ENCODE measurements at regions not wholly inside any gene's neighbourhood (a gene's known extent, or its start where the extent isn't known, plus 50 kb on each side); places are given as distances from the start of the nearest gene placed in this dataset.
A peak's percentile ranks its signal among the peaks of the same experiment; 100 is the strongest.
"Not testable (repeated sequence)": the region's sequence is repeated elsewhere in the genome, so short reads cannot be mapped to it uniquely, and the experiment has no call there.

- no peak for DNase-seq
Observed at GRCh38 chr15:69602921-69603320, 150.3 kb downstream of the RPLP1 start.

DNA sequence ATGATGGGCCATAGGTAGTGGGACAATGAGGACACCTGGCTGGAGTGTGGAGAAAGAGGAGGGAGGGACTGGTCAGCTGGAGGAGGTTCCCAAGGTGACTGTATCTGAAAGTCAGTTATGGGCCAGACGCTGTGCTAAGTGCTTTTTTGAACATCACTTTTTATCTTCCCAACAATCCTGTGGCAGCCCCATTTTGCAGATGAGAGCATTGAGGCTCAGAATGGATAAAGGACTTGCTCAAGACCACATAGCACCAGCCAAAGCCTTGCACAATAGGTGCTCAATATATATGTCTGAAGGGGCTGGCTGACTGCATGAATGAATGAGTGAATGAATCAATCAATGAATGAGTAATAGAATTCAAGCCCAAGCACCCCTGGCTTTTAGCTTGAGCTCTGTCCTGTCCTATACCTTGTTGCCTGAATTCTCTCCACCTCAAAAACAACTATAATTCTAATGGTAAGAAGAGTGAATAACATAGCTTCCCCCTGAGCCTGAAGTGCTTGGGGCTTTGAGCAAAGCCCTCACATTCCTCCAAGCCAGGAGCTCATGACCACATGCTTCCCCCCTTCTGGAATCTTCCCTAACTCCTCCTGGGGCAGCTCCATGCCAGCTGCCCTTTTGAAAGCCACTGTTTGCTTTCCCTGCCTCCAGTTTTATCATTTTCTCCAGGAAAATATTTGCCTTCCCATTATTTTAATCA lies 150.9 kb downstream of the RPLP1 start:
- DNase-seq: no peak

GRCh38 chr15:69604072-69604411 lies 151.4 kb downstream of the RPLP1 start:
- DNase-seq: peak; percentile 94

GRCh38 chr15:69606144-69606543 lies 153.5 kb downstream of the RPLP1 start:
- DNase-seq: no peak

DNA sequence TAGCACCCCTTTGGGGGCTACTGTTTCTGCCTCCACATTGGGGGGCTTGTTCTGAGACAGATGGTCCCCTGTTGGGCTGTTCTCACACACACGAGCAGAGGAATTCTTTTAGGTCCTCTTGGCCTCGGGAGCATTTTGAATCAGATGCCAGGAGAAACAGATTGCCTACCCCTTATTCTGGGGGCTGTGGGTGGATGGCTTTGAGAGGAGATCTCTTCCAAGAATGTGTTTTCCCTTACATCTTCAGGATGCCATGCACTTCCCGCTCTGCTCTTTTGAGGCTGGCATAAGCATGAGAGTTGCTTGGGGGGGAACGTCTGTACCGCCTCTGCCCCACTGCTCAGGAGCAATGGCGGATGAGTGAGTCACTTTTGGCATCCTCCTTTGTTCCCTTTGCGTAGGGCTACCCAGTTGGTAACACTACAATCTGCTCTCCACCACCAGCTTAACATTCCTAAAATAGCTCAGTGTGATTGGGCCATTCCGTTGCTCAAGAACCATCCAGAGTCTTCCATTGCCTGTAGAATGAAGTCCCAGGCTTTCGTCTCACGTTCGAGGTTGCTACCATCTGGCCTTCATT lies 154.4 kb downstream of the RPLP1 start:
- no peak for DNase-seq

DNA sequence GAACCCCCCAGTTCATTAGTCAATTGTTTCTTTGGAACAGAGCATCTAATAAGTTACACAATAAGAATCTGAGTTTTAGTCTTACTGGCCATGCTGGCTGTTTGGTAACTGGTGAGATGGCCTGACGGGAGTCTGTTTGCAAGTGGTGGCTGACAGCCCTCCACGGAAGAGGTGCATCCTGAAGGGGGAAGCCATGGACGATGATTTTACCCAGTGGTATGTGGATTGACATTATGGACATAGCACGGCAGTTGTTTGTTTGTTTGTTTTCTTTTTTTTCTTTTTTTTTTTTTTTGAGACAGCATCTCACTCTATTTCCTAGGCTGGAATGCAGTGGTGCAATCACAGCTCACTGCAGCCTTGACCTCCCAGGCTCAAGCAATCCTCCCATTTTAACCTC lies 156.0 kb downstream of the RPLP1 start:
- no peak for DNase-seq

DNA sequence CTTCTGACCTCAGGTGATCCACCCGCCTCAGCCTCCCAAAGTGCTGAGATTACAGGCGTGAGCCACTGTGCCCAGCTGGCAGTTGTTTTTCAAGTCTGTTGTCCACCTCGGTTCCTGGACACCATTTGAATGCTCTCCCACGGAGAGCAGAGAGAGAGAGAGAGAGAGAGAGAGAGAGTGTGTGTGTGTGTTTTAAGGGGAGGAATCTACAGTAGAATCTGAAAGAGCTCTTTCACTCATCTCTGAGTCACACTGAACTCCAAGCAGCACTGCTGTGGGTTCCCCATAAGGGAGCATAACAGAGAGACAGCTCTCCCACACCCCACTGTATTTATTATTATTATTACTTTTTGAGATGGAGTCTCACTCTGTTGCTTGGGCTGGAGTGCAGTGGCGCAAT lies 156.6 kb downstream of the RPLP1 start:
- DNase-seq: no peak

- no peak for DNase-seq
Observed at GRCh38 chr15:69609776-69610175, 157.2 kb downstream of the RPLP1 start.

- DNase-seq: no peak
Observed at GRCh38 chr15:69610277-69610676, 157.7 kb downstream of the RPLP1 start.

GRCh38 chr15:69610858-69611257 lies 158.2 kb downstream of the RPLP1 start:
- DNase-seq: no peak

DNA sequence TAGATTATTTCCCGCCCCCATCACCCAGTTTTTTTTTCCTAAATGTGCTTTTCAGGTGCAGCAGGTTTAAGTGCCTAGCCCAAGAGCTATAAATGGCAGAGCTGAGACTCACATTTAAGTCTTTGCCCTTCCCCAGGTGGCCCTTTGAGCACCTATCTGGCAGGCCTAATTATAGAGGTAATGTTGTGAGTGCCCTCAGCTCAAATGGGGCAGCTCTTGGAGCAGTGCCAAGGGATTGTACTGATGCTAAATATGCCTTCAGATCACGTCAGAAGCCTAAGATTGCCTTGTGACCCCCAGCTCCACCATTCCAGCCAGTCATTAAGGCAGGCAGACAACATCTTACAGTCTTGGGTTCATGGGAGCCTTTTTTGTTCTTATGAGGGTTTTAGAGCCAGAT lies 159.5 kb downstream of the RPLP1 start:
- no peak for DNase-seq

GRCh38 chr15:69613182-69613581 lies 160.6 kb downstream of the RPLP1 start:
- DNase-seq: no peak

DNA sequence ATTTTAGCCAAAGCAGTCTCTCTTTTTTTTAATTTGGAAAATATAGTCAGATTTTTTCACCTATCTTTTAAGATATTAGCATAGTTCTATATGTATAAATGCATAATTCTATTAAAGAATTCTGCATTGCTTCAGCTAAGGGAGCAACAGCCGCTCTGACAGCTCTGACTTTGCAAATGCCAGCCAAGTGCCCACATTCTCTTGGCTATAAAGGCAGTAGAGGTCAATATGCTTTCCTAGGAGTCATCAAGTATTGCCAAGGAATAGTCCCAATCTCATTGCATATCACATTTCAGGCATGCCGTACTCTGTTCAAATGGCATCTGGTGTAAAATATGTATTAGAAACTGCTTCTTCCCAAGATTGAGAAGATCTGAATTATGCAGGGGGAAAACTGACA lies 161.4 kb downstream of the RPLP1 start:
- no peak for DNase-seq

DNA sequence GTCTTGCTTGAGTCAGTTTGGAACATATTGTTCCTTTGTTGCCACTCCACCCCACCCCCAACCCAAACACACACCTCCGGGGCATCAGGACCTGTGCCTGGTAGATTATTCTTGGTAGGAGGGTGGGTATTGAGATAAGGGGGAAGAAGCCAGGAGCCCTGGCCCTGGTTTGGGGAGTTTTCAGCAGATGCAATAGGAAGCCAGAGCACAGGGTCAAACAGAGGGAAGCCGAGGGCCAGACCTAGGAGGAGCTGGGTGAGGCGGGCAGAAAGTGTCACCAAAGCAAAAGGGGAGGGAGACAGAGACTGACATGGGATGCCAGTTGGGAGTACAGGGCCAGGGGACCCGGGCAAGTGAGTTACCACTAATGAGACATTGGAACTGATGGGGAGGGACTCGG lies 163.1 kb downstream of the RPLP1 start:
- no peak for DNase-seq

DNA sequence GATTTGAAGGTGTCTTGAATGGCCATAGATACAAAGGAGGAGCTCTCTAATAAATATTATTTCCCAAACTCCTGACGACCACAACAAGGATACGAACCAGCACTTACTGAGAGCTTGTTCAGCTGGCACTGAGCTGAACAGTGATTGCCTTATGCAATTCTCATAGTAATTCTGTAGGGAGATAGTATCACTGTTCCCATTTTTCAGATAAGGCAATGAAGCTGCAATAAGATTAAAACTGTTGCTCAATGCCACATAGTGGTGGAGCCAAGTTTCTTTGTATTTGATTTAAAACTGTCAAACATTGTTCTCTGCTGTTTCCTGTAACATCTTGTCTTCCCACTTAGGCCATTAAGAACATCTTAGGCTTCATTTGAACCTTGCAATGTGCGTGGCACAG lies 163.9 kb downstream of the RPLP1 start:
- DNase-seq: no peak

DNA sequence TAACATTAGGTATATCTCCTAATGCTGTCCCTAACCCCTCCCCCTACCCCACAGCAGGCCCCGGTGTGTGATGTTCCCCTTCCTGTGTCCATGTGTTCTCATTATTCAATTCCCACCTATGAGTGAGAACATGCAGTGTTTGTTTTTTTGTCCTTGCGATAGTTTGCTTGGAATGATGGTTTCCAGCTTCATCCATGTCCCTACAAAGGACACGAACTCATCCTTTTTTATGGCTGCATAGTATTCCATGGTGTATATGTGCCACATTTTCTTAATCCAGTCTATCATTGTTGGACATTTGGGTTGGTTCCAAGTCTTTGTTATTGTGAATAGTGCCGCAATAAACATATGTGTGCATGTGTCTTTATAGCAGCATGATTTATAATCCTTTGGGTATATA lies 164.5 kb downstream of the RPLP1 start:
- not testable (repeated sequence) for DNase-seq

DNA sequence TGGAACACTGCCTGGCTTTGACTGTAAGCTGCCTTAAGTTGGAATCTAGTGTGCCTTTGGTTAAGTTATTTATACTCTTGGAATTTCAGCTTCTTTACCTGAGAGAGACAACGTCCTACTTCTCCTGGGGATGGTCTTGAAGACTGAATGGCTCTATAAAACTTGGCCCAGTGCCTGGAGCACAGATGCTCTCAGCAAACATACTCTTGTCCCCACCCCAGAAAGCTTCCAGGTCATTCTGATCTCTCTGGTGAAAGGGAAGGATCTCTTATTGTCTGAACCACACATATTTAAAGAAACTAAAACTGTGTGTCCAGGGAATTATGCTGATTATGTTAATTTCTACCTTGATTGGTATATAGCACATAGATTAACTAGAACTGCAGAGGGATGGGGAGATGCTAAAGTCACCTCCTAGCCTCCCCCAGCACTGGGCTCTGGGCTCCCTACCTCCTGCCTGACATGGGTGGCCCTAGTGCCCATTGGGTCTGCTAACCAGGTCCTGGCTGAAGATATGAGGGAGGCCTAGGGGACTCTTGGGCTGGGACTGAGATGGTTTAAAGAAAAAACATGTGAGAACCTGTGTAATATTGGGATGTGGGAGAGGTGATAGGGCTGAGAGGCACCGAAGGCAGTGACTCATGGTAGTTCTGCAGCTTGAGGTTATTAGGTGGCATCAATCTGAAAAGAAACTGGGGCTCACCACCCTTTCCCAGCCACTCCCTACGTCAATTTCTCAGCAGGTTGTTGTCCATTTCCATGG lies 171.0 kb downstream of the RPLP1 start:
- DNase-seq: no peak

DNA sequence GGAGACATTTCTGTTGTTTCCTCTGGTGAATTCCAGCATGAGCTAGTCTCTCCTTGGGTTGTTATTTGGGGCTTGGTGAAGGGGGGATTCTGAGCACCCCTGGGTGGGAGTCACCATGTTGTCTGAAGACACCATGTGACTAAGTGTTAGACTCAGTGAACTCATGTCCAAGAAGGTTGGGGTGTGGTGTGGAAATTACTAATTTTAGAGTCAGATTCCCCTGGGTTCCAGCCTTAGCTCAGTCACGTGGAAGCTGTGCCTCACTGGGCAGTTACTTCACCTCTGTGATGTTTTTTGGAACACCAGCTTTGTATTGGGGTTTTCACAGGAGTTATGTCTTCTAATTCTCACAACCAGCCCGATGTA lies 171.5 kb downstream of the RPLP1 start:
- DNase-seq: no peak

DNA sequence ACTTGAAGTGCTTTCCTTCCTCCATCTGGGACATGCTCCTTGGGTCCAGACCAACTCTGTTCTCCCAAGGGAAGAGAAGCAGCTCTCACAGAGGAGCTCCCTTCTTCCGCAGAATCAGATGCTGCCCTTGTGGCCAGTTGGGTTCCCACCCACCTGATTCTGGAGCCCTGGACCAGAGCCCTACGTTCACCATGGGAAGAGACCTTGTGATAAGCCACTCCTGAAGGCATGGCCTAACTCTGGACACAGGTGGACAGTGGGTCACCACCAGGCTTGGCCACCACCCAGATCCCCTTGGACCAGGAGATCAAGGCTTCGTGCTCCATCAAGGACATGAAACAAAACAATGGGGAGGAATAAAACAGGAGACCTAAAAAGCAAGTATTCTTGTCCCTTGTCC lies 172.2 kb downstream of the RPLP1 start:
- no peak for DNase-seq

DNA sequence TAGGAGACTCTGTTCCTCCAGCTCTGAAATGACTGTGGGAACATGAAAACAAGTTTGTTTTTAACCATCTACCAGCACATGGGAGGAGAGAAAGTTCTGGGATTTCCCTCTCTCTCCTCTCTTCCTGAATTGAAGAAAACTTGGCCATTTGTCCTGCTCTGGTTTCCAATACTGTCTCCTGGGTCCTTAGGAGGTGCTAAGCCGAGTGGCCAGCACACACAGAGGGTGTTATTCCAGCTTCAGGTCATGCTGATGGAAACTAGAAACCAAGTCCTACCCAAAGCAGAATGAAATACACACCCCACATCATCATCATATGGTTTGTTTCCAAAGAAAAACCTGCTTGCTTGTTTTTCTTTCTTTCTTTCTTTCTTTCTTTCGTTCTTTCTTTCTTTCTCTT lies 172.7 kb downstream of the RPLP1 start:
- DNase-seq: no peak

DNA sequence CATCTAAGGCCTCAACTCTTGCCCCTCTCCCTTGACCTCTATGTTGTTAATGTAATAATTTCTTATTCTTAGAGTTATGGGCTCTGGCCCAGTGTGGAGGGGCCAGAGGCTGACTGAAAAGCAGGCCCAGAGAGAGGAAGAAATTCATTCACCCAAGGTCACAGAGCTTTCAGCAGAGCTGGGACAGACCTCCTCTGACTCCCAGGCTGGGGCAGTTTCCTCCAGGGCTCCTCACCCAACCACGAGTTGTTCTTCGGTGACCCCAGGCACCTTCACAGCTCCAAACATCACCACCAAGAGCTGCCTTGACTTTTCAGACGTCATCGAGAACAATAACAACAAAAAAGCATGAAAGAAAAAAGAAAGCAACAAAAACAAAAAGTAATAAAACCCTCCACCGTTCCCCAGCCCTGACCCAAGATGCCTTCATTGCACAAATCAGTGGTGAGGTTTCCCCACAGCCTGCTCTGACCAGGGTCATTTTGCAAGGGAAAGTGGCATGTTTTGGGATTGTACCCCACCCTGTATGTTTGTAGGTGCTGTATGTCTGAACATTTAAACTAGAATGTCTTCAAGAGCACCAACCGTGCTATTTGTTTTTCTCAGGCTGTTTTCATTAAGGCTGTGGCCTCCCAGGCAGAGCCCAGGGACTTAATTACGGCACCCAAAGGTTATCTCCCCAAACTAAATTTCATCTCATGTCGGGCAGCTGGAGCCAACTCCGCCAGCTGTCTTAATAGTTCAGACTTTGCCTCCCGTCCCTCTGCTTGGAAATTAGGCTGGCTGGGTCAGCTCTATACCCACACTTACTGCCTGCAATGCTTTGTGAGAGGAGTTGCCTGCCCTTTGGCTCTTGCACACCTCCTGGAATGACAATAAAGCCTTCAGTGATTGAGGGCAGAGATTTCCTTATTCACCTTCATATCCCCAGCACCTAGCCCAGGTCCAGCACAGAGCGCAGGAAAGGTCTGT lies 173.8 kb downstream of the RPLP1 start:
- DNase-seq: no peak

DNA sequence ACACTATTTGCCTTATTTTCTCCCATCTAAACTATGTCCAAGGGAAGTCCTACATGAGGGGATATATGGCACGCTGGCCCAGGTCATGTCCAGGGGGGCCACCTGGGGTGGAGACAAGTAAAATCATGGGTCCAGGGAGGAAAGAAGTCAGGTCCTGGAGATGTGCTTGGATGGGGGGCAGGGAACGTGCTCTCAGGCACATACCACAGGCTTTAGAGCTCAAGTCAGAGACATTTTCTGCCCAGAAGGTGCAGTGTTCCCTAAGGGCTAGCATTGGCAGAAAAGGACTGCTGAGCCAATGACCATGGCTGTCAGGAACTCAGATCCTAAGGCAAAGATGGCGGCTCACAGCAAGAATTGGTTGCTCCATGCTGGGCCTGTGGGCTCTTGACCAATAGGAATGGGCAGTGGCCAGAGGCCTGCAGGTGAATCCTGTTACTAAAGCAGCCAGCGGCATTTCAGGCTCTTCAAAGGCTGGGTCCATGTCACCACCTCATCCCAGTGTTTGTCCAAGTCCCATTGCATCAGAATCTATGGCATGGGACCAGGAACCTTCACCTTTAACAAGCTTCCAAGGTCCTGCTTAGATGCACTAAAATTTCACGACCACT lies 175.0 kb downstream of the RPLP1 start:
- DNase-seq: no peak

All from NCI-H2081 treated with DMSO at 0.1 percent for 48 hours (cell line).